ENCODE measurements at regions not wholly inside any gene's neighbourhood (a gene's known extent, or its start where the extent isn't known, plus 50 kb on each side); places are given as distances from the start of the nearest gene placed in this dataset.

DNA sequence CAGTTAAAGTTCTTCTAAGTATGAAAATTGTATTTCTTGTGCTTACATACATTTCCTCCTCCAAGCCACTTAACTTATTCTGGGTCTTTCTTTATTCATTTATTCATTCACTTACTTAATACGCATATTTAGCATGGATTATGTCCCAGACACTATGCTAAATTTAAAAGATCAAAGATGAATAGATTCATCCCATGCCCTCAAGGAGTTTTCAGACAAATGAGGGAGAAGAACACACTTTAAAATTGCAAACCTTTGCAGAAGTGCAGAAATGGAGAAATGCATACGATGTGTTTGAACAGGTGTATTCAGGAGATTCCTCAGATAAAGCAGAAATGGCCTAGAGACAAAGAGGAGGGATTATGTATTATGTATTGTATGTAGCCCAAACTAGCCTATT, 298.7 kb upstream of the SOX11 start:
- TF ChIP-seq ZNF501 (tag by site-specific recombination; IDR thresholded peaks at IDR 0.05) (no peak), ZNF518A (tag by site-specific recombination; conservative IDR thresholded peaks at IDR 0.05; ENCODE audit: low read depth) (no peak), TCF7L2 (IDR thresholded peaks at IDR 0.05; ENCODE audit: borderline replicate concordance, low read depth, low read length) (no peak), MZF1 (tag by site-specific recombination; IDR thresholded peaks at IDR 0.05; ENCODE audit: borderline replicate concordance) (no peak), EGR2 (tag by site-specific recombination; IDR thresholded peaks at IDR 0.05; ENCODE audit: low read depth) (no peak), TRIM28 (IDR thresholded peaks at IDR 0.05; ENCODE audit: borderline replicate concordance, low read length) (no peak), ZNF76 (tag by site-specific recombination; IDR thresholded peaks at IDR 0.05; ENCODE audit: borderline replicate concordance, low read depth) (no peak), MYNN (tag by site-specific recombination; IDR thresholded peaks at IDR 0.05; ENCODE audit: borderline replicate concordance) (no peak), ZNF214 (tag by site-specific recombination; IDR thresholded peaks at IDR 0.05; ENCODE audit: borderline replicate concordance) (no peak), ZIC2 (tag by site-specific recombination; IDR thresholded peaks at IDR 0.05) (no peak), ZNF169 (tag by site-specific recombination; IDR thresholded peaks at IDR 0.05) (no peak)
- TF ChIP-seq, protein P1, sequence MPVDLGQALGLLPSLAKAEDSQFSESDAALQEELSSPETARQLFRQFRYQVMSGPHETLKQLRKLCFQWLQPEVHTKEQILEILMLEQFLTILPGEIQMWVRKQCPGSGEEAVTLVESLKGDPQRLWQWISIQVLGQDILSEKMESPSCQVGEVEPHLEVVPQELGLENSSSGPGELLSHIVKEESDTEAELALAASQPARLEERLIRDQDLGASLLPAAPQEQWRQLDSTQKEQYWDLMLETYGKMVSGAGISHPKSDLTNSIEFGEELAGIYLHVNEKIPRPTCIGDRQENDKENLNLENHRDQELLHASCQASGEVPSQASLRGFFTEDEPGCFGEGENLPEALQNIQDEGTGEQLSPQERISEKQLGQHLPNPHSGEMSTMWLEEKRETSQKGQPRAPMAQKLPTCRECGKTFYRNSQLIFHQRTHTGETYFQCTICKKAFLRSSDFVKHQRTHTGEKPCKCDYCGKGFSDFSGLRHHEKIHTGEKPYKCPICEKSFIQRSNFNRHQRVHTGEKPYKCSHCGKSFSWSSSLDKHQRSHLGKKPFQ (tag by site-specific recombination; IDR thresholded peaks at IDR 0.05), result no peak
- TF ChIP-seq, protein P2, sequence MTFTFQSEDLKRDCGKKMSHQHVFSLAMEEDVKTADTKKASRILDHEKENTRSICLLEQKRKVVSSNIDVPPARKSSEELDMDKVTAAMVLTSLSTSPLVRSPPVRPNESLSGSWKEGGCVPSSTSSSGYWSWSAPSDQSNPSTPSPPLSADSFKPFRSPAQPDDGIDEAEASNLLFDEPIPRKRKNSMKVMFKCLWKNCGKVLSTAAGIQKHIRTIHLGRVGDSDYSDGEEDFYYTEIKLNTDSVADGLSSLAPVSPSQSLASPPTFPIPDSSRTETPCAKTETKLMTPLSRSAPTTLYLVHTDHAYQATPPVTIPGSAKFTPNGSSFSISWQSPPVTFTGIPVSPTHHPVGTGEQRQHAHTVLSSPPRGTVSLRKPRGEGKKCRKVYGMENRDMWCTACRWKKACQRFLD (tag by site-specific recombination; IDR thresholded peaks at IDR 0.05), result no peak
- H3K36me3 ChIP-seq (ENCODE audit: control insufficient read depth in 2 of 2, insufficient read depth in 1 of 2, low read length in 2 of 2), result no peaks in the 10 kb centered on the region
- no peaks in the 10 kb centered on the region for H3K9me3 ChIP-seq (ENCODE audit: control insufficient read depth, insufficient read depth, low read depth, low read length)
- no peak overlapping the region for H3K27ac ChIP-seq (ENCODE audit: extremely low read depth, low read depth, low read length)
- ChIA-PET CTCF (no interaction called here), POLR2A (no interaction called here)
- H3K4me3 ChIP-seq (ENCODE audit: low read depth, low read length), result no peak overlapping the region
- H3K4me1 ChIP-seq (ENCODE audit: control insufficient read depth, insufficient read depth, low read length), result peaks cover 7% of the 10 kb centered on the region; the same call in 1 of the 2 replicates

DNA sequence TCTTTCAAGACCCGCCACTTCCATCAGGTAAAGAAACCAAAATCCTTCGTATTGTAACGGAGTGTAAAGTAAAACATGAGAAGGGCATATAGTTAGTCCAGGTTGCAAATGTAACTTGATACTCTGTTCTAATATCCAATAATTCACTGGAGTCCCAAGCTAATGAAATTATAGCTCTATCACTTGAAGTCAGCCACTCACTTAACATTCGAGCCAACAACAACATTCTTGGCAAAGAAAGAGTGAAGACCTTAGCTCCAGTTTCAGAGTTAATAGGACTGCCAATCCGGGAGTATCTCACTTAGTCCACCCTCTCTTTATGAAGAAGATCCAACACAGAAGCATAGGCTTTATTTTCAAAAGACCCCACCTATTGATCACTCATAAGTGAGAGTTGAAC, 298.0 kb upstream of the SOX11 start:
- ChIA-PET CTCF (no interaction called here), POLR2A (no interaction called here)
- TF ChIP-seq SP7 (tag by site-specific recombination; IDR thresholded peaks at IDR 0.05), result no peak
- no peak for TF ChIP-seq ZNF391 (tag by site-specific recombination; IDR thresholded peaks at IDR 0.05; ENCODE audit: borderline replicate concordance, low read depth)
- TF ChIP-seq ZEB2 (tag by site-specific recombination; IDR thresholded peaks at IDR 0.05), result no peak
- TF ChIP-seq ZNF521 (tag by site-specific recombination; IDR thresholded peaks at IDR 0.05), result no peak
- no peak for TF ChIP-seq ZNF629 (tag by site-specific recombination; IDR thresholded peaks at IDR 0.05)
- TF ChIP-seq, protein P3, sequence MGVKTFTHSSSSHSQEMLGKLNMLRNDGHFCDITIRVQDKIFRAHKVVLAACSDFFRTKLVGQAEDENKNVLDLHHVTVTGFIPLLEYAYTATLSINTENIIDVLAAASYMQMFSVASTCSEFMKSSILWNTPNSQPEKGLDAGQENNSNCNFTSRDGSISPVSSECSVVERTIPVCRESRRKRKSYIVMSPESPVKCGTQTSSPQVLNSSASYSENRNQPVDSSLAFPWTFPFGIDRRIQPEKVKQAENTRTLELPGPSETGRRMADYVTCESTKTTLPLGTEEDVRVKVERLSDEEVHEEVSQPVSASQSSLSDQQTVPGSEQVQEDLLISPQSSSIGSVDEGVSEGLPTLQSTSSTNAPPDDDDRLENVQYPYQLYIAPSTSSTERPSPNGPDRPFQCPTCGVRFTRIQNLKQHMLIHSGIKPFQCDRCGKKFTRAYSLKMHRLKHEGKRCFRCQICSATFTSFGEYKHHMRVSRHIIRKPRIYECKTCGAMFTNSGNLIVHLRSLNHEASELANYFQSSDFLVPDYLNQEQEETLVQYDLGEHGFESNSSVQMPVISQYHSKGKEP (tag by site-specific recombination; IDR thresholded peaks at IDR 0.05), result no peak
- no peak for TF ChIP-seq ZNF768 (tag by site-specific recombination; IDR thresholded peaks at IDR 0.05)
- no peak for TF ChIP-seq ZBTB48 (tag by site-specific recombination; IDR thresholded peaks at IDR 0.05)
- TF ChIP-seq ZNF19 (tag by site-specific recombination; IDR thresholded peaks at IDR 0.05; ENCODE audit: low read depth), result no peak
- no peak for TF ChIP-seq ZNF677 (tag by site-specific recombination; IDR thresholded peaks at IDR 0.05)
- no peak for TF ChIP-seq ZBTB49 (tag by site-specific recombination; IDR thresholded peaks at IDR 0.05; ENCODE audit: low read depth)
- TF ChIP-seq SALL2 (tag by site-specific recombination; IDR thresholded peaks at IDR 0.05; ENCODE audit: borderline replicate concordance), result no peak

More for the DNA sequence above, 298.0 kb upstream of the SOX11 start:
- no peaks in the 10 kb centered on the region for H3K9me3 ChIP-seq (ENCODE audit: control insufficient read depth, insufficient read depth, low read depth, low read length)
- H3K27ac ChIP-seq (ENCODE audit: extremely low read depth, low read depth, low read length), result no peak overlapping the region
- H3K36me3 ChIP-seq (ENCODE audit: control insufficient read depth in 2 of 2, insufficient read depth in 1 of 2, low read length in 2 of 2), result no peaks in the 10 kb centered on the region
- no peak overlapping the region for H3K4me3 ChIP-seq (ENCODE audit: low read depth, low read length)
- peaks cover 7% of the 10 kb centered on the region; the same call in 1 of the 2 replicates for H3K4me1 ChIP-seq (ENCODE audit: control insufficient read depth, insufficient read depth, low read length)
